GM18870 (cell line): ENCODE measurements at regions not wholly inside any gene's neighbourhood (a gene's known extent, or its start where the extent isn't known, plus 50 kb on each side); places are given as distances from the start of the nearest gene placed in this dataset.
A peak's percentile ranks its signal among the peaks of the same experiment; 100 is the strongest.
"Not testable (repeated sequence)": the region's sequence is repeated elsewhere in the genome, so short reads cannot be mapped to it uniquely, and the experiment has no call there.

Experiments
- ATAC-seq: cut with Tn5 transposase; IDR thresholded peaks from one replicate; pipeline ENCODE4 v1.9.1; 2021; ENCODE audit warnings: moderate library complexity; ENCODE audit not compliant: unreplicated experiment

- not testable (repeated sequence) for ATAC-seq
These were observed 232.8 kb downstream of the SHCBP1 start for GRCh38 chr16:46388354-46388753.

- ATAC-seq = not testable (repeated sequence)
These were observed 233.5 kb downstream of the SHCBP1 start for GRCh38 chr16:46387720-46388119.

GRCh38 chr16:46386805-46387620 lies 234.2 kb downstream of the SHCBP1 start:
- peak; percentile 7 for ATAC-seq

DNA sequence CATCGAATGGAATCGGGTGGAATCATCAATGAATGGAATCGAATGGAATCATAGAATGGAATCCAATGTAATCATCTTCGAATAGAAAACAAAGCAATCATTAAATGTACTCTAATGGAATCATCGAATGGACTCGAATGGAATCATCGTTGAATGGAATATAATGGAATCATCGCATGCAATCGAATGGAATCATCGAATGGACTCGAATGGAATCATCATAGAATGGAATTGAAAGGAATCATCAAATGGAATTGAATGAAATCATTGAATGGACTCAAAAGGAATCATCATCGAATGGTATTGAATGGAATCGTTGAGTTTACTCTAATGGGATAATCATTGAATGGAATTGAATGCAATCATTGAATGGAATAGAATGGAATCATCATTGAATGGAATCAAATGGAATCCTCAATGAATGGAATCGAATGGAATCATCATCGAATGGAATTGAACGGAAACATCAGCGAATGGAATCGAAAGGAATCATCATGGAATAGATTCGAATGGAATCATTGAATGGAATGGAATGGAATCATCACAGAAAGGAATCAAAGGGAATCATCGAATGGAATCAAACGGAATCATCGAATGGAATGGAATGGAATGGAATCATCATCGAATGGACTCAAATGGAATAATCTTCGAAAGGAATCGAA lies 234.9 kb downstream of the SHCBP1 start:
- not testable (repeated sequence) for ATAC-seq

DNA sequence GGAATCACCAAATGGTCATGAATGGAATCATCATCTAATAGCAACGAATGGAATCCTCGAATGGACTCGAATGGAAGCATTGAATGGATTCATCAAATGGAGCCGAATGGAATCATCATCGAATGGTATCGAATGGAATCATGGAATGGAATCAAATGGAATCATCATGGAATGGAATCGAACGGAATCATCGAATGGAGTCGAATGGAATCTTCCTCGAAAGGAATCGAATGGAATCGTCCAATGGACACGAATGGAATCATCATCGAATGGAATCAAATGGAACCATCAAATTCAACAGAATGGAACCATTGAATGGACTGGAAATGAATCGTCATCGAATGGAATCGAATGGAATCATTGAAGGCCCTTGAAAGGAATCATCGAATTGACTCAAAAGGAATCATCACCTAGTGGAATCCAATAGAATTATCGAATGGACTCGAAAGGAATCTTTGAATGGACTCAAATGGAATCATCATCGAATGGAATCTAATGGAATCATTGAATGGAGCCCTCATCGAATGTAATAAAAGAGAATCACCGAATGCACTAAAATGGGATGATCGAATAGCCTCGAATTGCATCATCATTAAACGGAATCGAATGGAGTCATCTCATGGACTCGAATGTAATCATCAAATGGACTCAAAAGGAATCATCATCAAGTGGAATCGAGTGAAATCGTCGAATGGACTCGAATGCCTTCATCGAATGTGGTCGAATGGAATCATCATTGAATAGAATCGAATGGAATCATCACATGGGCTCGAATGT lies 236.7 kb downstream of the SHCBP1 start:
- not testable (repeated sequence) for ATAC-seq

- not testable (repeated sequence) for ATAC-seq
These were observed 237.6 kb downstream of the SHCBP1 start for GRCh38 chr16:46383581-46383980.

DNA sequence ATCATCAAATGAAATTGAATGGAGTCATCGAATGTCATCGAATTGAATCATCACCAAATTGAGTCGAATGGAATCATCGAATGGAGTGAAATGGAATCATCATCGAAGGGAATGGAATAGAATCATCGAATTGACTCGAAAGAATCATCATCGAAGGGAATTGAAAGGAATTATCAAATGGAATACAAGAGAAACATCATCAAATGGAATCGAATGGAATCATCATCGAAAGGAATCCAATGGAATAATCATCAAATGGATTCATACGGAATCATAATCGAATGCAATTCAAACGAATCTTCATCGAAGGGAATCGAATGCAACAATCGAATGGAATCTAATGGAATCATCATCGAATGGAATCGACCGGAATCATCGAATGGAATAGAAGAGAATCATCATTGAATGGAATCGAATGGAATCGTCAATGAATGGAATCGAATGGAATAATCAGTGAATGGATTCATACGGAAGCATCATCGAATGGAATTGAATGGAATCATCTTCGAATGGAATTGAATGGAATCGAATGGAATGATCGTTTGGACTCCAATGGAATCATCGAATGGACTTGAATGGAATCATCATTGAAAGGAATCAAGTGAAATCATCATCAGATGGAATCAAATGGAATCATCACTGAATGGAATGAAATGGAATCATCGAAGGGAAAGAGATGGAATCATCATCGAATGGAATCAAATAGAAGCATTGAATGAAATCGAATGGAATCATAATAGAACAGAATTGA lies 238.2 kb downstream of the SHCBP1 start:
- not testable (repeated sequence) for ATAC-seq

GRCh38 chr16:46382079-46382478 lies 239.1 kb downstream of the SHCBP1 start:
- ATAC-seq = not testable (repeated sequence)

DNA sequence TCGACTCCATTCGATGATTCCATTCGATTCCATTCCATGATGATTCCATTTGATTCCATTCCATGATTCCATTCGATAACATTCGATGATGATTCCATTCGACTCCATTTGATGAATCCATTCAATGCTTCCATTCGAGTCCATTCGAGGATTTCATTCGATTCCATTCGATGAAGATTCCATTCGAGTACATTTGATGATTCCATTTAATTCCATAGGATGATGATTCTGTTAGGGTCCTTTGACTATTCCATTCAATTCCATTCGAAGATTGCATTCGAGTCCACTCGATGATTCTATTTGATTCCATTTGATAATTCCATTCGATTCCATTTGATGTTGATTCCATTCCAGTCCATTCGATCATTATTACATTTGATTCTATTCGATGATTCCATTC lies 239.8 kb downstream of the SHCBP1 start:
- not testable (repeated sequence) for ATAC-seq
